Vagina (tissue), 2 donors: ENCODE measurements at regions not wholly inside any gene's neighbourhood (a gene's known extent, or its start where the extent isn't known, plus 50 kb on each side); places are given as distances from the start of the nearest gene placed in this dataset.

Experiments
- DNase-seq, 2 donors: peaks; one replicate each; pipeline ENCODE4 v3.0.0-alpha.2; 2017; ENCODE audit errors: extremely low spot score in 2 of 2
- H3K27ac ChIP-seq: fragments of 200-600 bp; sonication (generic); one replicate; pipeline ENCODE4 v1.5.1; 2019
- H3K27me3 ChIP-seq: fragments of 200-600 bp; sonication (generic); one replicate; pipeline ENCODE4 v1.5.1; 2019
- H3K36me3 ChIP-seq, 2 donors: fragments of 200-600 bp; sonication (generic); one replicate each; pipeline ENCODE4 v1.5.1; 2017 to 2019
- H3K4me1 ChIP-seq: fragments of 200-600 bp; sonication (generic); one replicate; pipeline ENCODE4 v1.5.1; 2019
- H3K4me3 ChIP-seq, 2 donors: fragments of 200-600 bp; sonication (generic); 1 replicate in 1 of 2; 2 replicates in 1 of 2; pipeline ENCODE4 v1.5.1; 2016 to 2019
- H3K9me3 ChIP-seq: fragments of 200-600 bp; sonication (generic); one replicate; pipeline ENCODE4 v1.5.1; 2019
- CTCF ChIP-seq, 3 experiments: fragments of 450-650 bp in 2 of 3; fragments of 200-600 bp in 1 of 3; sonication (generic) in 1 of 3; IDR thresholded peaks; one replicate each; pipeline ENCODE4 v1.5.1; 2017 to 2019; ENCODE audit warnings: antibody characterized with exemption in 3 of 3, mild to moderate bottlenecking in 2 of 3, moderate library complexity in 2 of 3
- POLR2A ChIP-seq, 2 donors: fragments of 450-650 bp; IDR thresholded peaks; one replicate each; pipeline ENCODE4 v1.6.1; 2017; ENCODE audit warnings: antibody characterized with exemption in 2 of 2, mild to moderate bottlenecking in 2 of 2, moderate library complexity in 2 of 2
- POLR2AphosphoS5 ChIP-seq, 2 donors: sonication (generic); formaldehyde crosslinking; IDR thresholded peaks; one replicate each; pipeline ENCODE4 v1.9.0; 2017; ENCODE audit warnings: antibody characterized with exemption in 2 of 2, mild to moderate bottlenecking in 2 of 2, low read depth in 1 of 2; ENCODE audit not compliant: insufficient read depth in 1 of 2
- intact Hi-C: fragments of 100-400 bp; cut with DNase I; formaldehyde crosslinking; loops from one replicate; pipeline ENCODE4 v1.15.1; 2023

GRCh38 chr17:13931111-13931526 lies 138.2 kb upstream of the COX10 start:
- H3K27me3 ChIP-seq: no peaks in the 10 kb centered on the region
- peak overlapping the region; percentile 69 for H3K27ac ChIP-seq
- no peaks in the 10 kb centered on the region for H3K36me3 ChIP-seq
- DNase-seq: peak in 1 of 2 donors; percentile 89
- TF ChIP-seq POLR2A (IDR thresholded peaks at IDR 0.05): no peak
- peak in 1 of 2 donors; percentile 63 for TF ChIP-seq POLR2AphosphoS5 (IDR thresholded peaks at IDR 0.05; ENCODE audit: insufficient read depth in 1 of 2, low read depth in 1 of 2)
- TF ChIP-seq CTCF (IDR thresholded peaks at IDR 0.05): no peak
- intact Hi-C loops: no loop called here
- H3K9me3 ChIP-seq: no peaks in the 10 kb centered on the region
- H3K4me3 ChIP-seq: no peak overlapping the region
- H3K4me1 ChIP-seq: peaks cover 23% of the 10 kb centered on the region

GRCh38 chr17:13931800-13932460 lies 137.4 kb upstream of the COX10 start:
- peak overlapping the region; percentile 69 for H3K27ac ChIP-seq
- no peaks in the 10 kb centered on the region for H3K9me3 ChIP-seq
- H3K4me1 ChIP-seq: peaks cover 23% of the 10 kb centered on the region
- H3K36me3 ChIP-seq: no peaks in the 10 kb centered on the region
- H3K27me3 ChIP-seq: no peaks in the 10 kb centered on the region
- TF ChIP-seq POLR2AphosphoS5 (IDR thresholded peaks at IDR 0.05; ENCODE audit: insufficient read depth in 1 of 2, low read depth in 1 of 2): peak in 1 of 2 donors; percentile 65
- TF ChIP-seq POLR2A (IDR thresholded peaks at IDR 0.05): no peak
- TF ChIP-seq CTCF (IDR thresholded peaks at IDR 0.05): no peak
- intact Hi-C loops: no loop called here
- H3K4me3 ChIP-seq: no peak overlapping the region
- peak in 1 of 2 donors; percentile 92 for DNase-seq

GRCh38 chr17:13933441-13934276 lies 135.6 kb upstream of the COX10 start:
- H3K27ac ChIP-seq: no peak overlapping the region
- no peaks in the 10 kb centered on the region for H3K36me3 ChIP-seq
- H3K9me3 ChIP-seq: no peaks in the 10 kb centered on the region
- no peak overlapping the region for H3K4me3 ChIP-seq
- DNase-seq: peak in 1 of 2 donors; percentile 6
- H3K4me1 ChIP-seq: peaks cover 23% of the 10 kb centered on the region
- intact Hi-C loops: no loop called here
- H3K27me3 ChIP-seq: no peaks in the 10 kb centered on the region
- TF ChIP-seq POLR2AphosphoS5 (IDR thresholded peaks at IDR 0.05; ENCODE audit: insufficient read depth in 1 of 2, low read depth in 1 of 2) (no peak), CTCF (IDR thresholded peaks at IDR 0.05) (no peak)

- intact Hi-C loops: no loop called here
- no peak for DNase-seq
- no peak for TF ChIP-seq CTCF (IDR thresholded peaks at IDR 0.05)
- no peak for TF ChIP-seq POLR2A (IDR thresholded peaks at IDR 0.05)
- no peak for TF ChIP-seq POLR2AphosphoS5 (IDR thresholded peaks at IDR 0.05; ENCODE audit: insufficient read depth in 1 of 2, low read depth in 1 of 2)
Observed at GRCh38 chr17:13939222-13939621, 130.1 kb upstream of the COX10 start.

More at GRCh38 chr17:13939222-13939621, 130.1 kb upstream of the COX10 start:
- H3K36me3 ChIP-seq: no peaks in the 10 kb centered on the region
- H3K27me3 ChIP-seq: no peaks in the 10 kb centered on the region
- no peak overlapping the region for H3K27ac ChIP-seq
- H3K4me1 ChIP-seq: no peaks in the 10 kb centered on the region
- H3K4me3 ChIP-seq: no peak overlapping the region
- no peaks in the 10 kb centered on the region for H3K9me3 ChIP-seq
